GM18907 (cell line): ENCODE measurements at regions not wholly inside any gene's neighbourhood (a gene's known extent, or its start where the extent isn't known, plus 50 kb on each side); places are given as distances from the start of the nearest gene placed in this dataset.

Experiments
- ATAC-seq: cut with Tn5 transposase; IDR thresholded peaks from one replicate; pipeline ENCODE4 v1.9.1; 2021; ENCODE audit warnings: mild to moderate bottlenecking, moderate library complexity; ENCODE audit not compliant: unreplicated experiment

- no peak for ATAC-seq
Measured at GRCh38 chr10:78312197-78313047, 278.8 kb downstream of the RPS24 start.

- ATAC-seq, result no peak
Measured at GRCh38 chr10:78313048-78313381, 279.4 kb downstream of the RPS24 start.

- ATAC-seq, result no peak
Measured at GRCh38 chr10:78313636-78314035, 280.0 kb downstream of the RPS24 start.

- no peak for ATAC-seq
Measured at GRCh38 chr10:78314651-78315050, 281.0 kb downstream of the RPS24 start.

GRCh38 chr10:78316451-78316931 lies 282.8 kb downstream of the RPS24 start:
- ATAC-seq, result no peak

- no peak for ATAC-seq
Measured at GRCh38 chr10:78318305-78318704, 284.6 kb downstream of the RPS24 start.

- no peak for ATAC-seq
Measured at GRCh38 chr10:78319371-78319770, 285.7 kb downstream of the RPS24 start.

GRCh38 chr10:78319841-78320240 lies 286.2 kb downstream of the RPS24 start:
- ATAC-seq, result no peak

GRCh38 chr10:78320506-78320905 lies 286.8 kb downstream of the RPS24 start:
- ATAC-seq, result no peak

- ATAC-seq, result no peak
Measured at GRCh38 chr10:78321000-78321399, 287.3 kb downstream of the RPS24 start.

GRCh38 chr10:78321500-78321899 lies 287.8 kb downstream of the RPS24 start:
- no peak for ATAC-seq

- no peak for ATAC-seq
Measured at GRCh38 chr10:78326372-78326771, 292.7 kb downstream of the RPS24 start.

- no peak for ATAC-seq
Measured at GRCh38 chr10:78327778-78328591, 294.3 kb downstream of the RPS24 start.

- no peak for ATAC-seq
Measured at GRCh38 chr10:78328592-78329404, 295.1 kb downstream of the RPS24 start.

- no peak for ATAC-seq
Measured at GRCh38 chr10:78330884-78331283, 297.2 kb downstream of the RPS24 start.

GRCh38 chr10:78331391-78331922 lies 297.8 kb downstream of the RPS24 start:
- ATAC-seq, result no peak

GRCh38 chr10:78332012-78332411 lies 298.3 kb downstream of the RPS24 start:
- ATAC-seq, result no peak

- ATAC-seq, result no peak
Measured at GRCh38 chr10:78332657-78333056, 299.0 kb downstream of the RPS24 start.

- no peak for ATAC-seq
Measured at GRCh38 chr10:78333362-78334143, 299.9 kb downstream of the RPS24 start.

- no peak for ATAC-seq
Measured at GRCh38 chr10:78335371-78335690, 301.7 kb downstream of the RPS24 start.
